Natural killer cell (primary cell): ENCODE measurements at regions not wholly inside any gene's neighbourhood (a gene's known extent, or its start where the extent isn't known, plus 50 kb on each side); places are given as distances from the start of the nearest gene placed in this dataset.

Experiments
- ATAC-seq, 3 donors: fragments of 150-1000 bp in 2 of 3; fragments of 200-7000 bp in 1 of 3; cut with Tn5 transposase; 1 replicate in 1 of 3; 2 replicates in 2 of 3; pipeline ENCODE4 v1.10.0; 2021; ENCODE audit warnings: mild to moderate bottlenecking in 2 of 3, moderate library complexity in 2 of 3
- DNase-seq, 2 donors: peaks; one replicate each; pipeline versions ENCODE4 v3.0.0 to v3.0.0-alpha.2; 2013 to 2021; ENCODE audit warnings: mixed read lengths in 1 of 2
- H3K27ac ChIP-seq: one replicate; pipeline ENCODE4 v1.5.1; 2013; ENCODE audit warnings: mild to moderate bottlenecking, low read length
- H3K27me3 ChIP-seq: one replicate; pipeline ENCODE4 v1.6.1; 2013; ENCODE audit warnings: low read length; ENCODE audit not compliant: control insufficient read depth, insufficient read depth
- H3K36me3 ChIP-seq: one replicate; pipeline ENCODE4 v1.6.1; 2013; ENCODE audit warnings: low read length; ENCODE audit not compliant: control insufficient read depth, insufficient read depth
- H3K4me1 ChIP-seq: one replicate; pipeline ENCODE4 v1.6.1; 2013; ENCODE audit warnings: low read length; ENCODE audit not compliant: control insufficient read depth, insufficient read depth
- H3K4me3 ChIP-seq: one replicate; pipeline ENCODE4 v1.5.1; 2013; ENCODE audit warnings: low read length
- H3K9me3 ChIP-seq: one replicate; pipeline ENCODE4 v1.6.1; 2013; ENCODE audit warnings: low read length; ENCODE audit not compliant: control insufficient read depth, insufficient read depth
- H3K27ac Mint-ChIP-seq, 2 donors: one replicate each; pipeline ENCODE4 v1.8.0; 2022; ENCODE audit warnings: mild to moderate bottlenecking in 2 of 2, mixed read lengths in 2 of 2, moderate library complexity in 1 of 2
- H3K27me3 Mint-ChIP-seq, 2 donors: one replicate each; pipeline ENCODE4 v1.8.0; 2022; ENCODE audit warnings: low read depth in 2 of 2, mixed read lengths in 2 of 2
- H3K36me3 Mint-ChIP-seq: one replicate; pipeline ENCODE4 v1.8.0; 2022; ENCODE audit warnings: mixed read lengths
- H3K4me1 Mint-ChIP-seq, 2 donors: one replicate each; pipeline ENCODE4 v1.8.0; 2022; ENCODE audit warnings: mixed read lengths in 2 of 2
- H3K4me3 Mint-ChIP-seq: one replicate; pipeline ENCODE4 v1.8.0; 2022; ENCODE audit warnings: mild to moderate bottlenecking, moderate library complexity, mixed read lengths
- H3K9me3 Mint-ChIP-seq, 2 donors: one replicate each; pipeline ENCODE4 v1.8.0; 2022; ENCODE audit warnings: mixed read lengths in 2 of 2
- CTCF ChIP-seq: fragments of 200-600 bp; IDR thresholded peaks from one replicate; pipeline ENCODE4 v1.8.0; 2022; ENCODE audit warnings: antibody characterized with exemption
- WGBS: methylation state at CpG from one replicate; pipeline ENCODE4 v1.1.7; 2013; ENCODE audit warnings: missing lambda C conversion rate; ENCODE audit not compliant: insufficient coverage; 5-methylcytosine and 5-hydroxymethylcytosine counted together
- intact Hi-C: fragments of 100-400 bp; cut with micrococcal nuclease; formaldehyde crosslinking; loops from one replicate; pipeline ENCODE4 v1.14.2; 2022

GRCh38 chr2:118697781-118698180, 149.7 kb downstream of the EN1 start:
- ATAC-seq (no peak), DNase-seq (no peak)
- no peaks in the 10 kb centered on the region for H3K4me1 Mint-ChIP-seq
- H3K9me3 Mint-ChIP-seq: peaks cover 4 to 11% of the 10 kb centered on the region in 2 donors
- Histone ChIP-seq H3K27ac (no peak overlapping the region), H3K4me1 (no peaks in the 10 kb centered on the region), H3K9me3 (peaks cover 3% of the 10 kb centered on the region), H3K36me3 (no peaks in the 10 kb centered on the region), H3K27me3 (no peaks in the 10 kb centered on the region), H3K4me3 (no peak overlapping the region)
- H3K27ac Mint-ChIP-seq: no peak overlapping the region
- H3K4me3 Mint-ChIP-seq: no peak overlapping the region
- intact Hi-C loops: no loop called here
- no peaks in the 10 kb centered on the region for H3K36me3 Mint-ChIP-seq
- no peak for TF ChIP-seq CTCF
- H3K27me3 Mint-ChIP-seq: no peaks in the 10 kb centered on the region

GRCh38 chr2:118696786-118697465, 150.5 kb downstream of the EN1 start:
- Histone ChIP-seq H3K36me3 (no peaks in the 10 kb centered on the region), H3K4me3 (no peak overlapping the region), H3K27ac (no peak overlapping the region), H3K4me1 (no peaks in the 10 kb centered on the region), H3K27me3 (no peaks in the 10 kb centered on the region), H3K9me3 (peaks cover 3% of the 10 kb centered on the region)
- ATAC-seq (no peak), DNase-seq (no peak)
- intact Hi-C loops: no loop called here
- no peak for TF ChIP-seq CTCF
- H3K36me3 Mint-ChIP-seq: no peaks in the 10 kb centered on the region
- no peaks in the 10 kb centered on the region for H3K27me3 Mint-ChIP-seq
- 38% methylated on average over 6 of the region's 6 CpGs for WGBS
- no peak overlapping the region for H3K27ac Mint-ChIP-seq
- H3K4me3 Mint-ChIP-seq: no peak overlapping the region
- H3K9me3 Mint-ChIP-seq: peaks cover 4 to 11% of the 10 kb centered on the region in 2 donors
- H3K4me1 Mint-ChIP-seq: no peaks in the 10 kb centered on the region

GRCh38 chr2:118693287-118693822, 154.1 kb downstream of the EN1 start:
- DNase-seq: no peak
- Histone ChIP-seq H3K4me3 (no peak overlapping the region), H3K27ac (no peak overlapping the region), H3K9me3 (peaks cover 3% of the 10 kb centered on the region), H3K27me3 (no peaks in the 10 kb centered on the region), H3K36me3 (no peaks in the 10 kb centered on the region), H3K4me1 (no peaks in the 10 kb centered on the region)
- ATAC-seq: no peak
- no peak overlapping the region for H3K27ac Mint-ChIP-seq
- H3K4me3 Mint-ChIP-seq: no peak overlapping the region
- H3K9me3 Mint-ChIP-seq: peaks cover 5 to 11% of the 10 kb centered on the region in 2 donors
- no peaks in the 10 kb centered on the region for H3K27me3 Mint-ChIP-seq
- H3K36me3 Mint-ChIP-seq: no peaks in the 10 kb centered on the region
- H3K4me1 Mint-ChIP-seq: no peaks in the 10 kb centered on the region
- TF ChIP-seq CTCF: no peak
- intact Hi-C loops: no loop called here
- 75% methylated on average over 5 of the region's 6 CpGs for WGBS

- peaks cover under 1 to 4% of the 10 kb centered on the region in 2 donors for H3K9me3 Mint-ChIP-seq
- no peaks in the 10 kb centered on the region for H3K27me3 Mint-ChIP-seq
- ATAC-seq: no peak
- no peak for TF ChIP-seq CTCF
- H3K4me3 Mint-ChIP-seq: no peak overlapping the region
- no peak for DNase-seq
- H3K4me1 Mint-ChIP-seq: no peaks in the 10 kb centered on the region
- Histone ChIP-seq H3K4me3 (no peak overlapping the region), H3K9me3 (peaks cover 3% of the 10 kb centered on the region), H3K4me1 (no peaks in the 10 kb centered on the region), H3K27me3 (no peaks in the 10 kb centered on the region), H3K36me3 (no peaks in the 10 kb centered on the region), H3K27ac (no peak overlapping the region)
- intact Hi-C loops: no loop called here
- no peaks in the 10 kb centered on the region for H3K36me3 Mint-ChIP-seq
- H3K27ac Mint-ChIP-seq: no peak overlapping the region
- WGBS: 86% methylated on average over 4 of the region's 4 CpGs
Observed at GRCh38 chr2:118689874-118690273, 157.6 kb downstream of the EN1 start.
